H4 (cell line): ENCODE measurements at regions not wholly inside any gene's neighbourhood (a gene's known extent, or its start where the extent isn't known, plus 50 kb on each side); places are given as distances from the start of the nearest gene placed in this dataset.
A peak's percentile ranks its signal among the peaks of the same experiment; 100 is the strongest.
"Not testable (repeated sequence)": the region's sequence is repeated elsewhere in the genome, so short reads cannot be mapped to it uniquely, and the experiment has no call there.

Experiments
- DNase-seq: peaks from one replicate; pipeline ENCODE4 v3.0.0-alpha.2; 2015; ENCODE audit warnings: low spot score

DNA sequence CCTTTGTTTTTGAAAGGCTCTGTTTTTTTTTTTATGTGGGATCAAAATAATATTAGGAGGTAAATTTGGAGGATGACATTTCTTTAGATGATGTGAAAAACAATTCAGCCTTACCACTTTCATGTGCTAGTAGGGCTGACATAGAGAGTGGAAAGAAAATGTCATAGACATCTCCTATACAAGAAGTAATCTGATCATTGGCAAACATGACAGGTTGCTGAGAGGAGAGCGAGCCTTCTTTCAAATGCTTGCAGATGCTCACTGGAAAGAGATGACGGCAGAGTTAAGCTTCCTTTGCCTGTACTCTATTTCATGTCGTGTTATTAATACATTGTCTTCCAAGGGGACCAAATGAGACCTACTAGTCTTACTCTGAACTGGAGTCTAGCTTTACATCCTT is 160.1 kb upstream of the DAP start:
- no peak for DNase-seq

DNA sequence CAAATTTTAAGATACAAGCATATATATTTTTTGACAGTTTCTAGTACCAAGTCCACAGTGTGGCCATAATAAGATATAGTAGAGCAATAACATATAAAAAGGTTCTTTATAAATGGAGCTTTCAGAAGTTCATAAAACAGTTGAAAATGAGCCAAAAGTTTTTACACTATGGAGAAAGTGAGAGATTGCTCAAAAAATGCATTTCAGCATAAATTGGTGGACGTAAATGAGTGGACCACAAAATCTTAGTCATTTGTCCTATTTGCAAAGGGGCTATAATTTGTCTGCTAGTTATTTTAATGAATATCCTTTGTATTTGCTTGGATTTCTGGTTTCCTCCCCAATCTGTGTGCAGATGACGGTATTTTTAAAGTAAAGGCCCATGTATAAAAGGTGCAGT is 159.4 kb upstream of the DAP start:
- no peak for DNase-seq

DNA sequence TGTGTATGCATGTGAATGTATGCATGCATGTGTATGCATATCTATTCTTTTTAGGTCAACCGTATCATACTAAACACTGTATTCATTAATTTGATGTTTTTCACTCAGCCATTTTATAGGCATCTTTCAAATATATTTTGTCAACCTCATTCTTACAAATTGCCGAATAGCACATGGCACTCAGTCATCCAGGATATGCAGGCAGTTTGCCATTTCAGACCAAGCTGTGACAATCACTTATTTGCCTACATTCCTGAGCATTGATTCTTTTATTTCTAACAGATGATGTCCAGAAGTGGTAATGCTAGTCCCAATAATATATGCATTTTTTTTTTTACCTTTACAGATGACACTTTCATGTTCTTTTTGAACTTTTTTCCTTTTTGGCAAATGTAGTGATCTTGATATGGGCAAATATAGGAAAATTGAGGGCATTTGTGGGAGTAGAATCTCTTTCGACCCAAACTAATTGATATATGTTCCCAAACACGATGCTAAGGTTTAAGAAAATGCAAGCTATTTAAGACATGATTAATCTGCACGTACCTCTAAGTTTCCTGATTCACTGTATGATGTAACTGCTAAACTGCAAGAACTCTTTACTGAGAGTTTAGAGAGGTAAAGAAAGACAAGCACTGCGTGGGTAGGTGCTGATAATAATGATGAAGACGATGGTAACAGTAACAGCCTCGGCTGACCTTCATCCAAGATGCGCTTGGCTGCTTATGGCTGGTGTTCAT is 153.9 kb upstream of the DAP start:
- DNase-seq = no peak

DNA sequence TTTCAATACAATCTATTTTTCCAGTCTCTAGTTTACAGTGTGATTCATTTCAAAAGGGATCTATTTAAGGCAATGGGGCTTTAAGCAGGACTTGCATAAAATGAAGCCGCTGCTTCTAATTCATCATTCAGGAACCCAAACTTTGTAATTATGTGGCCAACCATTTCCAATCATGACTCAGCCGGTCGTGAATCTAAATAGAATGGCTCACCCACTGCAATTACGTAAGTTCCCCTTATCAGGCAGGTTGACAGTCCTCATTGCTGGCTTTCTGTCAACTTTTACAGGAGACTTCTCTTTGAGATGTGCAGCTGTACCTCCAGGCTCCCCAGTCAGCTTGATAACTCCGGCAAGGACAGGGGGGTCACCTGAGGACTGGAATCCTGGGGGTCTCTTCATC is 152.8 kb upstream of the DAP start:
- peak; percentile 83 for DNase-seq

DNA sequence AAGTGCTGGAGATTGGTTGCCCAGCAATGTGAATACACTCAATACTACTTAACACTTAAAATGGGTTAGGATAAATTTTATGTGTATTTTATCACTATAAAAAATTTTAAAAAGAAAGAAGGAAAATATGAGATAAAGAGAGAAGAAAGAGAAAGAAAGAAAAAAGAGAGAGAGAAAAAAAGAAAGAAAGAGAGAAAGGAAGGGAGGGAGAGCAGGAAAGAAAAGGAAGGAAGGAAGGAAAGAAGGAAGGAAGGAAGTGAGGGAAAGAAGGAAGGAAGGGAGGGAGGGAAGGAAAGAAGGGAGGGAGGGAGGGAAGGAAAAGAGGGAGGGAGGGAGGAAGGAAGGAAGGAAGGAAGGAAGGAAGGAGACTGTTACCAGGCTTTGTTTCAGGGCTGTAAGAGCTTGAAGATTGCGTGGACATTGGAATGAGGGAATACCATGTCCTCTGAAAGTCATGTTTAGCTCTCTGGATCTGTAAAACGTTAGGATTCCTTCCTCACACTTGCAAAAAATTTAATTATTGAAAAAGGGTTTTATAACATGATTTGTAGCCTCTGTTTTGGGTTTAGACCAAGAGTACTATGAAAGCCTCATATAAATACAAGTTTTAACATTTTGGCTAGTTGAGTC is 152.3 kb upstream of the DAP start:
- DNase-seq = no peak

DNA sequence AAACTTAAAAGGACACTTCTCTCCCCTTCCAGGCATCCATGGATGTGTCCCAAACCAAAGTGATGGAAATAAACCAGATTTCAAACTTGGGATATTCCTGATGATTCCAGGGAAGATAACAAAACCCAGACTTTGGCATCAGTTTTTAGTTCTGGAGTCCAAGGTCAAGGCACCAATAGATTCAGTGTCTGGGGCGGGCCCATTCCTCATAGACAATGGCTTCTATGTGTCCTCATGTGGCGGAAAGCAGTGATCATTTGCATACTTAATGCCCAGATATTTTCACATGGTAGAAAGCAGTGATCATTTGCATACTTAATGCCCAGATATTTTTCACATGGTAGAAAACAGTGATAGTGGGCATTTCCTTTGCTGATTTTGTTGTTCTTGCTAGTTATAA is 151.4 kb upstream of the DAP start:
- no peak for DNase-seq

DNA sequence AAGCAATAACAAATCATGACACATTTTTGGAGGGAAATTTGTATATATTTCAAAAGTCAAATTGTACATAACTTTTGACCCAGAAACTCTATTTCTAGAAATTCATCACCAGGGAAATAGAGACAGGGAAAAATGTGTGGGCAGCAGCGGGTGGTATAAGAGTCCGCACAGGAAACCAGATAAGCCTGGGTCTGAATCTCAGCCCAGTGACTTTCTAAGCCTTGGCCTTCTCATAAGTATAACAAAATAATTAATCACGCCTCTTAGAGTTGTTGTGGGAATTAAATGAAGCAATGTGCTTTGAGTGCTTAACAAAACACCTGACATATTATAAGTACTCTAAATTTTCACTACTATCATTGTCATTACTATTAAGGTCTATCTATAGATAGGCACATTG is 149.2 kb upstream of the DAP start:
- DNase-seq = no peak

DNA sequence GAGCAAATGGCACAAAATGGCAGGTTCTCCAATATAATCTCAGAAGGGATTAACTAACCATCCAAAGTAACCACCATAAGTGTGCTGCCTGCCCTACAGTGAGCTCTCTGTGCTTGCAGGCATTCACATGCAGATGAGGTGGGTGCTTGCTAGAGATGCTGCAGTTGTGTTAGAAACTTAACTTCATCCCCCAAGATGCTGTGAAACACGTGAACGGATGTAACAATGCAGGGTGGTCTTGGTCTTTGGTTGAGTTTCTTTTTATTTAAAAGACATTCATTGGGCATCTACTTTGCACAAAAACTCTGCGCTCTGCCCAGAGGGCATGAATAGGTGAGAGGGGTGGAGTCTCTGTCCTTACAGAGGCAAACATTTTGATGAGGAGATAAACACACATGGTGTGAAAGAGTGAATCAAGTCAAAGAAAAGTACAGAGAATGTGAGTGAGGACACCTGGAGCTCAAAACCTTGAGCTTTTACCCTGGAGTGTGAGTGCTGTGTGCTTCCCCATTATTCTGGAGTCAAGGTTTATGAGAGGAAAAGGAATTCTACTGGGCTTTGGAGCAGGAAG is 143.9 kb upstream of the DAP start:
- no peak for DNase-seq

DNA sequence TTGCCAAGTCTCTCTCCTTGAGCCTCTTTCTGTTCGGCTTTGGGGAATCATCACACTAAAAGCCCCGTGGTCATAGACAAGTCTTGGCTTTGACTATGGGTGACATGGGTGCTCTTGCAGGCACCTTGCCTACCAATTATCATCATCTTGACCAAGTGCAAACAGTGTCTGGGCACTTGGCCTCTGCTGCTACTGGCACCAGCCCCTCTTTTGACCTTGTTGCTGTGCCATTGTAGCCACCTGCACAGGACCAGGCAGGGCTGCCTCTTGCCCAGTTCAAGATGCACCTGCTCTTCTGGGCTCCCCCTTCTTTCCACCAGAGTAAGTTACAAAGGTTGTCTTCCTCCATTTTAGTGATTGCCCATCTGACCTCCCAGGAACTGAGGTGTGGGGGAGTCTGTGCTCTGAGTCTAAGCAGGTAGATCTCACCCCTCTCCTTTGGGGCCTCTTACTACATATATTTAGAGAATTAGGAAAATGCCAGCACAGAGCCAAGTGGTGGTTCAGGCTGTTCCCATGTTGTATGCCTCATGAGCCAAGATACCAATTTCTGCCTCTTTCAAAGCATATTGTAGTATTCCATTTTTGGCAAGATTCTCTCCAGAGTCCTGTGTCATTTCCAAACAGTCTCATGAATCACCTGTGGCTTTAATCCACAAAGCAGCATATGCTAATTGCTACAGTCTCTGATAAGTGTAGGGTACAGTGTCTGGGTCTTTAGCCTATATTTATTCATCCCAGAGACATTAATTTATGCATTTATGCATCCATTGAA is 142.9 kb upstream of the DAP start:
- DNase-seq = no peak

DNA sequence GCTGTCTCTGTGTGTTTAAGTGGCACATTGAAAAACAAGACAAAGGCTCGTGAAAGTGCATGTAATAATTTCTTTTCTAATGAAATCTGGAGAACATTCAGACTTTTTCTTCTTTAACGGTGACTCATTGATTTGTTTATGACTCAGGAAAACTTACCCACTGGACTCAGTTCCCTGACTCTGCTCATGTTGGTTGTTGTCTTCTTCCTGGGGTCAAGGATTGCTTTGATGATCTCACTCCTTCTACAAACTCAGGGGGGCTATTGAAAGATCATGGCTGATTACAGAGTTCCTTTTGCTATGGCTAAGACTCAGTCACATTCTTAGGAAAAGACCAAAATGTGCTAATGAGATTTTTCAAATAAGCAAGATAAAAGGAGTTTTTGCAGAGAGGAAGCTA is 141.1 kb upstream of the DAP start:
- no peak for DNase-seq

DNA sequence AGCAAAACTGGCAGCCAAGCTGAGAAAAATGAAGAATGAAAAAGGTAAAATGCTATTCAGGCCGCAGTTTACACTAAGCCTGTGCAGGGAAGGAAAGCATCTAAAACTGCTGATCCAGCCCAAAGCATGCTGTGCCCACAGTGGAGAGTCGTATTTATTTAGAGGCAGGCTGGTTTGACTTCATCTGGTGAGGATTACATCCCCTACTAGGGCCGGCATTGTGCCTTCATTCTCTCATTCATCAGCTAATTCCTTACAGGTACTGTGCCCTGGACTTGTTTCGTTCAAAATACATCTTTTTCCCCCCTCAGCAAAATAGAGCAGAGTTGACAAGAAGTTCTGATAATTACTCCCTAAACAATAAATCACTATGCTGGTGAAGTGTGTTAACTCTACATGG is 137.5 kb upstream of the DAP start:
- DNase-seq = no peak

DNA sequence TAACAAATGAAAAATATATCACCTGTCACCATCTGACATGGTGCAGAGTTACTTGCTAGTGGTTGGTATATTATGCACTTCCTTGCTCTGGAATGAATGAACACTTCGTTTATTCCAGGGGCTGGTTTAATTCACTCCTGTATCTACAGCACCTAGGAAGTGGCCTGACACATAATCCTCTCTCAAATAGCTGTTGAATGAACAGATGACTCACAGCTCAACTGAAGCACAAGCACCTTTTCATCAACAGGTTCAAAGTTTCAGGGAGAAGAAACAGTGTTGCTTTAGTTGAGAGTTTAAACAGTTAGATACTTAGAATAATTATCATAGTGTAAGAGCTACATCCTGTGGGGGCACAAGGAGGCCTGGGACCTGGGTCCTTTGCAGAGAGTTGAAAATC is 135.0 kb upstream of the DAP start:
- no peak for DNase-seq

DNA sequence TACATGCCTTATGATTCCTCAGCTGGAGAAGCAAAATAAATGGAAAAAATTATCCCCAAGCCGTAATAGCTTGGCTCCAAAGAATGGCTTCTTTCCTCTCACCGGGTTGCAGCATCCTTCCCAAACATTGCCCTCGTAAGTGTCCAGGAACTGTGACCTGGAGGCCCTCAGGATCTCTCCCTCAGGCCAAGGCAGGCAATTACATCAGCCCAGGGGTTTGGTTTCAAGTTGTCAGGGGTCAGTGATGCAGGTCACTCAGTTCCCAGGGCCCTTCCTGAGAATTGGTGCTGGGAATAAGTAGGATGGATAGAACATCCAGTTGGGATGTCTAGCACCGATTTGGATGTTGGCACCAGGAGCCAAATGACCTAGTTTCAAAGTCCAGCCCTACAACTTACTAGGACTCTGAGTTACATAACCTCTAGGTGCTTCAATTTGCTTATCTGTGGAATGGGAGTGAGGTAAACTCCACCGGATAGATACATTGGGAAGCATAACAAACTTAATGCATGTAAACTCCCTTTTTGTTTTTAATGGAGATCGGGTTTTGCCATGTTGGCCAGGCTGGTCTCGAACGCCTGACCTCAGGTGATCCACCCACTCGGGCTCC is 133.5 kb upstream of the DAP start:
- no peak for DNase-seq

DNA sequence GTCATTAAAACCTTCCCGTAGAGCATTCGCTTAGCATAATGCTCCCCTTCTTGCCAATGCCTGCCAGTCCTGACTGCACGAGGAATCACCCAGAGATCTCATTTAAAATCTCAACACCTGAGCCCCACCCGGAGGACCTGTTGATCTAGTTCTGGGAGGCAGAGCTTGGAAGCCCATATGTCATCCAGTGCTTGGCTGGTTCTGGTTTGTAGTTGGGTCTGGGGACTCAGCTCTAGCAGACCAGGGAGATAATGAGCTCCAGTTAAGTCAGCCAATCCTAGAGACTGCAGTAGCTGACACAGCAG is 131.8 kb upstream of the DAP start:
- no peak for DNase-seq

DNA sequence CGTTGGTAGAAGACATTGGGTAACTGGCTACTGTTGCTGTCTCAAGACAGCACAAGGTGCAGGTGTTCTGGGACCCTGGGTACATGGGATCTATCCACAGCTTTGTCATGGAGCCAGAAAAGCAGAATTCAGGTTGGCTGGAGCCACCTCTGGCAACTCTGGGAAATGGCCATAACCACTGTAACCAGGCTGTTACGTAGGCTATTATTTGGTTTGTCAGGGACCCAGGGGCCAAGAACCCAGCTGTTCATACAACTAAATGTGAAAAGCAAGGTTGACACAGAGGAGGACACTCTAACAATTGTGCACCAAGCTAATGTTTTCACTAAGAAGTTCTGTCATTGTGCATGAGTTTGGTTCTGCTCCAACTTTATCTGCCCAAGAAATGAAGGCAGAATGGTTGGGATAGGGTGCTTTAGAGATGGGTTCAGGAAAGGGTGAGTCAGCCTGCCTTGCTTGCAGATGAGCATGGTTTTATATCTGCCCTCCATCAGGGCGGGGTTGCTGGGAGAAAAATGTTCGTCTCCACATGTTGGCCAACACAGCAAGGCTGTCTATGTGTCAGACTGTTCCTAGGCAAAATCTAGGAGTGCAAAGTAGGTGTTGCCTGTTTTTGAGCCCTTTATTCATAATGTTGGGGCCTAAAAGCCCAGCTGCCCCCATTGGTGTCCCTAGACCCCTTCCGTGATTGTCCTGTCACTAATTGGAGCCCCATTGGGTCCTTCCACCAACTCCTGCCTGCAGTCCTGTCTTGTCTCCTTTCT is 131.3 kb upstream of the DAP start:
- no peak for DNase-seq

DNA sequence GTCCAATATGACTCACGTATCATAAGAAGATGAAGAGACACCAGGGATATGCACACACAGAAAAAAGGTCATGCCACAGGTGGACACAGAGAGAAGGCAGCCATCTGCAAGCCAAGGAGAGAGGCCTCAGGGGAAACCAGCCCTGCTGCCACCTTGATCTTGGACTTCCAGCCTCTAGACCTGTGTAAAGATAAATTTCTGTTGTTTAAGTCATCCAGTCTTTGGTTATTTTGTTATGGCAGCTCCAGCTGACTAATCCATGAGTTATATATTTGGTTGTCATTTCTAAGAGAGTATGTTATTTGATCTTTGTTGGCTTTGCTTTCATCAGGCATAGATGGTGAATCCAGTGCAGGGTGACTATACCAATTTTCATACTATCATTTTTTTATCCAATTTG is 130.2 kb upstream of the DAP start:
- DNase-seq = no peak

DNA sequence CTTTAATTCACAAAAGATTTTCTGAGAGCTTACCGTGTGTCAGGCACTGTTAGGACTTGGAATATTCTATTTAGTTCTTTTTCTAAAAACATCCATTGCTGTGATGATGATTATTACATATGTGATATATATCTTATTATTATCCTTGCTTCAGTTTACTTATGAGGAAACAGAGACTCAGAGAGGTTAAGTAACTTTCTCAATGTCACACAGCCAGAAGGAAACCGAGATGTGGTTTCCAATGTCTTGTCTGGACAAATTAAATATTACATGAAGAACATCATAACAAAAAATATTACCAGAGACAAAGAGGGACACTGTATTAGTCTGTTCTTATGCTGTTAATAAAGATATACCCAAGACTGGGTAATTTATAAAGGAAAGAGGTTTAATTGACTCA is 125.5 kb upstream of the DAP start:
- DNase-seq = no peak

DNA sequence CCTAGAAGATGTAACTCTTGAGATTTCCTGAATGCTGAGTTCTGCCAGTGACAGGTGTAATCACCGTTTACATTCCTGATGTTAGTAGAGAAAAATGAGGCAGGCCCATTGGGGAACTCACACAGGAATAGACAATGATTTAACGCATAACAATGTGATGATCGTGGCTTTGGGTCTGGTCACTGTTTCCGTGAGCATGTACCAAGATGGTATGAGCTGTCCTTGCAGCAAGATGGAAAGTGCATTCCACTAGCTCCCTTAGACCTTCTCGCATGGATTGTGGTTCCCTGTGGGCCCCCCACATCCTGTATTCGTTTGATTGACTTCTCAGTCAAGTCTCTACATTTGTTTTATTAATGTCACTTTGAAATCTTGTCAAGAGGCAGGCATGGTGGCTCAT is 124.0 kb upstream of the DAP start:
- DNase-seq = no peak

DNA sequence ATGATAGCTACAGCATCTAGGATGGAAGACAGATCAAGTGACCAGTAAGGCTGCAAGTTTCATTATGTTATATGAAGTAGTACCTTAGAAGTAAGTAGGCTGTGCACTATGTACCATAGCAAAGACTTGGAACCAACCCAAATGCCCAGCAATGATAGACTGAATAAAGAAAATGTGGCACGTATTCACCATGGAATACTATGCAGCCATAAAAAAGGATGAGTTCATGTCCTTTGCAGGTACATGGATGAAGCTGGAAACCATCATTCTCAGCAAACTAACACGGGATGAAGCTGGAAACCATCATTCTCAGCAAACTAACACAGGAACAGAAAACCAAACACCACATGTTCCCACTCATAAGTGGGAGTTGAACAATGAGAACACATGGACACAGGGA is 122.9 kb upstream of the DAP start:
- not testable (repeated sequence) for DNase-seq

DNA sequence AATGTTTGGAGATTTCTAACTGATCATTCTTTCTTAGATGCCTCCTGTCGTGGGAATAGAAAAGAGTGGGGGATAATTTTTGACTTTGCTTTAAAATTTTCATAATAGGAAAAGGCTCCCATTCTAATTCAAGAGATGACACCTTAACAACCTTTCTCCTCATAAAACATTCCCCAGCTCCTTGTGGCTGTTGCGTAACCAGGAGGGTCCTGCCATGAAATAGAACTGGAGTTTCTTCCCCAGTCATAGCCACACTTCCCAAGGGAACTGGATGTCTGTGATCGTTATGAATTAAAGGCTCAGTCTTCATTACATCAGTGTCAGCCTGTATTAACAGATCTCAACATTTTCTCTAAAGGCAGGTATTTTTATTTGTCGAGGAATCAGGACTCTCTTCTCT is 119.9 kb upstream of the DAP start:
- no peak for DNase-seq

DNA sequence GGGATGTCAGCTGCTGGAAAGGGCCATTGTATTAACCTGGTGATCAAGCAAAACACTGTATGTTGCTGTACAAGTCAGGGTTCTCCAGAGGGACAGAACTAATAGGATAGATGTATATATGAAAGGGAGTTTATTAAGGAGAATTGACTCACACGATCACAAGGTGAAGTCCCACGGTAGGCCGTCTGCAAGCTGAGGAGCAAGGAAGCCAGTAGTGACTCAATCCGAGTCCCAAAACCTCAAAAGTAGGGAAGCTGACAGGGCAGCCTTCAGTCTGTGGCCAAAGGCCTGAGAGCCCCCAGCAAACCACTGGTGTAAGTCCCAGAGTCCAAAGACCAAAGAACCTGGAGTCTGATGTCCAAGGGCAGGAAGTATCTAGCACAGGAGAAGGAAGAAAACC is 116.0 kb upstream of the DAP start:
- not testable (repeated sequence) for DNase-seq
